22Rv1 (cell line): ENCODE measurements at regions not wholly inside any gene's neighbourhood (a gene's known extent, or its start where the extent isn't known, plus 50 kb on each side); places are given as distances from the start of the nearest gene placed in this dataset.

ENCODE experiments used
- CTCF ChIP-seq: fragments of 450-650 bp; IDR thresholded peaks from 2 replicates; pipeline ENCODE4 v1.5.1; 2017; ENCODE audit warnings: mild to moderate bottlenecking
- ZFX ChIP-seq: fragments of 450-650 bp; IDR thresholded peaks from 2 replicates; pipeline ENCODE4 v1.6.1; 2017; ENCODE audit warnings: antibody characterized with exemption, borderline replicate concordance

GRCh38 chr5:158569534-158569933 lies 530.2 kb downstream of the EBF1 start:
- TF ChIP-seq CTCF = no peak
- no peak for TF ChIP-seq ZFX
